HUES48 (cell line): ENCODE measurements at regions not wholly inside any gene's neighbourhood (a gene's known extent, or its start where the extent isn't known, plus 50 kb on each side); places are given as distances from the start of the nearest gene placed in this dataset.

Source experiments
- H3K27ac ChIP-seq: one replicate; pipeline ENCODE4 v1.7.0; 2013; ENCODE audit warnings: low read depth, low read length, inconsistent platforms
- H3K27me3 ChIP-seq: 2 replicates; pipeline ENCODE4 v1.6.1; 2013; ENCODE audit warnings: mild to moderate bottlenecking, low read length; ENCODE audit not compliant: control insufficient read depth, insufficient read depth
- H3K36me3 ChIP-seq: 2 replicates; pipeline ENCODE4 v1.6.1; 2013; ENCODE audit warnings: low read length; ENCODE audit not compliant: control insufficient read depth, insufficient read depth
- H3K4me1 ChIP-seq: 2 replicates; pipeline ENCODE4 v1.6.1; 2013; ENCODE audit warnings: mild to moderate bottlenecking, low read length; ENCODE audit not compliant: control insufficient read depth, insufficient read depth
- H3K4me3 ChIP-seq: 2 replicates; pipeline ENCODE4 v1.5.1; 2013; ENCODE audit warnings: mild to moderate bottlenecking, low read depth, low read length
- H3K9ac ChIP-seq: 2 replicates; pipeline ENCODE4 v1.6.1; 2013; ENCODE audit warnings: mild to moderate bottlenecking, low read depth, low read length, moderate library complexity
- H3K9me3 ChIP-seq: 2 replicates; pipeline ENCODE4 v1.6.1; 2013; ENCODE audit warnings: low read length; ENCODE audit not compliant: control insufficient read depth, insufficient read depth

DNA sequence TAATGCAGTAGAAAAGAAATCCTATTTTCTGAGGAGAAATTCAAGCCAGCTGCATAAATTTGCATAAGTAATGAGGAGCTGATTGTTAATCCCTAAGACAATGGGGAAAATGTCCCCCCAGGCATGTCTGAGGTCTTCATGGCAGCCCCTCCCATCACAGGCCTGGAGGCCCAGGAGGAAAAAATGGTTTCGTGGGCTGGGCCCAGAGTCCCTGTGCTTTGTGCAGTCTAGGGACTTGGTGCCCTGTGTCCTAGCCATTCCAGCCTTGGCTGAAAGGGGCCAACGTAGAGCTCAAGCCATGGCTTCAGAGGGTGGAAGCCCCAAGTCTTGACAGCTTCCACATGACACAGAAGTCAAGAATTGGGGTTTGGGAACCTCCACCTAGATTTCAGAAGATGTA, 357.5 kb downstream of the SPATA31D1 start:
- no peak overlapping the region for H3K4me3 ChIP-seq
- H3K9ac ChIP-seq: no peak overlapping the region

DNA sequence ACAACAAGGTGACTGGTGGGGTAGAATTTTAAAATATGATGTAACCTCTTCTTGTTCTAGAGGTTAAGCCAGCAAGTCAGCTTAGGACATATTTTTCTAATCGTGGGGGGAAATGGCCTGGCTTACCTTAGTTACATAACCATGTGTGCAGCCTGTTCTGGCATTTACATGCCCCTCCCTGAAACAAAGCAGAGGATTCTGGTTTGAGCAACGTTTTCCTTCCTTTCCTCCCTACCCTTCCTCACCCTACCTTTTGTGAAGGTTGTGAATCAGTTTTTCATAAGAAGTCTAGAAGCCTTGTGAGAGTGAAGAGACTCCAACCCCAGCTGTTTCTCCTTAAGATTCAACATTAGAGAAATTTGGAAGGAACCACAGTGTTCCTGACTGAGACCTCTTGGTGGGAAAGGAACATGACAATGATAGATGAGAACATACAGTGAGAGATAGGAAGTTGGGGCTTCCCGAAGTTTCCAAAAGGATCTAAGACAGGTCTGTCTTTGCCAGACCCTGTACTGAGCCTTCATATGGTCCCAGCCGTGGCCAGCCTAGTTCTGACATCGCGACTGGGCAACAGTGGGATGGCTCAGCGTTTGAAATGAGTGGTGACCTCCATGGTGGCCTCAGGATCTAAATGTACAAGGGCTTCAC, 365.2 kb downstream of the SPATA31D1 start:
- H3K27me3 ChIP-seq: no peaks in the 10 kb centered on the region
- H3K4me3 ChIP-seq: no peak overlapping the region
- H3K4me1 ChIP-seq: peaks cover 8% of the 10 kb centered on the region
- H3K9me3 ChIP-seq: peaks cover 3% of the 10 kb centered on the region; the same call in 1 of the 2 replicates
- no peak overlapping the region for H3K9ac ChIP-seq
- no peak overlapping the region for H3K27ac ChIP-seq
- H3K36me3 ChIP-seq: no peaks in the 10 kb centered on the region

More for the DNA sequence above, 357.5 kb downstream of the SPATA31D1 start:
- H3K27me3 ChIP-seq: no peaks in the 10 kb centered on the region
- H3K4me1 ChIP-seq: no peaks in the 10 kb centered on the region
- H3K27ac ChIP-seq: no peak overlapping the region
- H3K36me3 ChIP-seq: no peaks in the 10 kb centered on the region
- peaks cover 32% of the 10 kb centered on the region for H3K9me3 ChIP-seq

DNA sequence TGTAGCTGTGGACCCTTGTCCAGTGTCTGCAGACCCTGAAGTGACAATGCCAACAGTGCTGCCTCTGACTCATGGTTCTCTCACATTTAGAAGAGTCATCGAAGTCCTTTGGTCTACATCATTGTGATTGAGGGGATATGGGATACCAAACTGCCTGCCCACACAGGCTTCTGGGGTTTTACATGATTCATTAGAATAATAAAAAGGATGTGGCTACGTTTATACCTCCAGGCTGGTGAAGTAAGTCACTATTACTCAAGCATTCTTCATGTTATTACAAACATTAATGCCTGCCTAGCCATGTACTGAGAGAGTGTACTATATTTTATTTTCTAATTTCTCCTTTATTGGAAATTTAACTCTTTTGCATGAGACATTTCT, 365.7 kb downstream of the SPATA31D1 start:
- H3K4me1 ChIP-seq: peaks cover 8% of the 10 kb centered on the region
- no peak overlapping the region for H3K9ac ChIP-seq
- H3K27me3 ChIP-seq: no peaks in the 10 kb centered on the region
- no peak overlapping the region for H3K27ac ChIP-seq
- H3K4me3 ChIP-seq: no peak overlapping the region
- no peaks in the 10 kb centered on the region for H3K9me3 ChIP-seq
- no peaks in the 10 kb centered on the region for H3K36me3 ChIP-seq

DNA sequence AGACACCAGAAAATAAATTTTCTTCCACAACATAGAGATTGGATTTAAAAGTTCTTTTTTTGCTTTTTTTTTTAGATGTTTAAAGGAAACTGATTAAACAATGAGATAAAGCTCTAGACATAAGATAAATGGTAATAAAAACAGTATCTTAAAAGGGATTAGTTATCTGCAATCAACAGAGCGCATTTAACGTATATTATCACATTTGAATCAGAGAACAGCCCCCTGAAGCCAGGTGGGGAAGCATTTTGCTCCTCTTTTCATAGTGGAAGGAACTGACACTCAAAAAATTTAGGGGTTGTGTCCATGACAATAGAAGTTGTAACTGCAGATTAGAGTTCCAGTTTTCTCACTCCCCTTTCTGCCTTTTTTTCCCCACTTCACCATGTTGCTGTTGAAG, 367.6 kb downstream of the SPATA31D1 start:
- H3K4me3 ChIP-seq: no peak overlapping the region
- no peak overlapping the region for H3K27ac ChIP-seq
- no peaks in the 10 kb centered on the region for H3K36me3 ChIP-seq
- no peaks in the 10 kb centered on the region for H3K27me3 ChIP-seq
- H3K9me3 ChIP-seq: no peaks in the 10 kb centered on the region
- no peak overlapping the region for H3K9ac ChIP-seq
- H3K4me1 ChIP-seq: peaks cover 8% of the 10 kb centered on the region

DNA sequence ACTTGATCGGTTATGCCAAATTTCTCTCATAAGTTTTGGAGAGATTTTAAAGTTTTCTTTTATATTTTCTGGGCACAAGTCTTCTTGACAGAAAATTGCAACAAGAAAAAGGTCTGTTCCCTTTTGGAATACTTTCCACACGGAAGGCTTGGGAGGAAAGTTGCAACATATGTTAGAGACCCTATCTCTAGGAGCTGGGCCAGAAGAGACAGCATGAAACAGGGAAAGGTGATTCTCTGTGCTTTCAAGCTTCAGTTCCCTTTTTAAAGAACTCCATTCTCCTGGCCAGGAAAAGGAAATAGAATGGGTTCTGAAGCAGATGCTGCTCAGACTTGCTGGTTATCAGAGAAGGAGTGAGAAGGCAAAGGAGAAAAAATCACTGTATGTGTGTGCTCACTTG, 368.3 kb downstream of the SPATA31D1 start:
- H3K4me1 ChIP-seq: peaks cover 8% of the 10 kb centered on the region
- H3K27me3 ChIP-seq: no peaks in the 10 kb centered on the region
- H3K4me3 ChIP-seq: no peak overlapping the region
- no peak overlapping the region for H3K27ac ChIP-seq
- no peaks in the 10 kb centered on the region for H3K36me3 ChIP-seq
- H3K9ac ChIP-seq: no peak overlapping the region
- no peaks in the 10 kb centered on the region for H3K9me3 ChIP-seq

DNA sequence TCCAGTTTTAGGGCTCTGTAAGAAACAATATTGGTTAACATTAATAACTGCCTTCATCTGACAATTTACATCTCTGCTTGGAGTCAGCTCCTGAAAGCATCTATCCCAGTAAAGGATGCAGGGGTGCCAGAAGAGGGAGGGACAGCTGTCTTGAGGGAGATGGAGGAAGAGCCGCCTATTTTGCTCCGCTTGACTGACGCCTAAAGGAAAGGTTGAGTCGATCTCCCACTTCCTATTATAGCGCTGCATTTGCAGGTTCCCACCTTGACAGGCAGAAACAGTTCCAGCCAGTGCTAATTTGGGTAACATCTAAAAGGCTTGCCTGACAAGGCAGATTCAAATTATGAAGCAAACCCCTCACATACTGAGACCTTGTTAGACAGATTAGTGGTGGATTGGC, 374.6 kb downstream of the SPATA31D1 start:
- no peak overlapping the region for H3K4me3 ChIP-seq
- no peaks in the 10 kb centered on the region for H3K36me3 ChIP-seq
- H3K27me3 ChIP-seq: no peaks in the 10 kb centered on the region
- no peaks in the 10 kb centered on the region for H3K9me3 ChIP-seq
- H3K9ac ChIP-seq: no peak overlapping the region
- H3K27ac ChIP-seq: no peak overlapping the region
- H3K4me1 ChIP-seq: no peaks in the 10 kb centered on the region

DNA sequence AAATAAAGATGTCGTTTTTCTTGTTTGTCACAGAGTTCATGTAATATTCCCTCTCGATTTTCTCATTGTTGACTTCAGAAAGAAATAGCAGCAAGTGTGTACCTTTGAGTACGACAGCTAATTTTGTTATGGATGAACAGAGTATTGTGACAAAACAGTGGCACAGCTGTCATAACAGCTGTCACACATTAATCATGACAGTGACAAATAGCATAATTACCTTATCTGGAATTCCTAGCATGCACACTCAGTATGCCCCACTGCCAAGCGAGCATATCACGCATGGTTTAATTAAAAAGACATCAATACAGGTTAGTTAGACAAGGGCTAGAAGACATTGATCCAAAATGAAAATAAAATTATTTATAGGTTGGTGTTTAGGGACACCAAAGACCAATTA, 375.1 kb downstream of the SPATA31D1 start:
- Histone ChIP-seq H3K36me3 (no peaks in the 10 kb centered on the region), H3K27ac (no peak overlapping the region), H3K9ac (no peak overlapping the region), H3K27me3 (no peaks in the 10 kb centered on the region), H3K9me3 (no peaks in the 10 kb centered on the region), H3K4me1 (no peaks in the 10 kb centered on the region), H3K4me3 (no peak overlapping the region)

DNA sequence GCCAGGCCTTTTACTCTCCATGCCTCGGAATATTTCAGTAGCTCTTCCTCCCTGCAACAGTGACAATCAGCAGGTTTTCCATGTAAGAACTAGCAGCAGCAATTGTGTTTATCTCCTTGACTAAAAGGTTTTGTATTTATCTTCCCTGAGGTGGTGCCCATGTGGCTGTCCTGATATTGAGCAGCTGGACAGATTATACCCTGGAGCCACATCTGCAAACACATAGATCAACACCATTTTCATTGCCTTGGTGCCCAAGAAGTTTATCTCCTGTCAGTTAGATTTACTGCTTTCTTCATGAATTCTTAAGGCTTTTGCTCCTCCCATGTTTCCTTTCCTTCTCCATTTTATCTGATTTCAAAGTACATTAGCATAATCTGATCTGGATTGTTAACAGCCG, 378.4 kb downstream of the SPATA31D1 start:
- H3K4me1 ChIP-seq: no peaks in the 10 kb centered on the region
- no peaks in the 10 kb centered on the region for H3K27me3 ChIP-seq
- H3K36me3 ChIP-seq: no peaks in the 10 kb centered on the region
- H3K9ac ChIP-seq: no peak overlapping the region
- no peaks in the 10 kb centered on the region for H3K9me3 ChIP-seq
- no peak overlapping the region for H3K4me3 ChIP-seq
- no peak overlapping the region for H3K27ac ChIP-seq

DNA sequence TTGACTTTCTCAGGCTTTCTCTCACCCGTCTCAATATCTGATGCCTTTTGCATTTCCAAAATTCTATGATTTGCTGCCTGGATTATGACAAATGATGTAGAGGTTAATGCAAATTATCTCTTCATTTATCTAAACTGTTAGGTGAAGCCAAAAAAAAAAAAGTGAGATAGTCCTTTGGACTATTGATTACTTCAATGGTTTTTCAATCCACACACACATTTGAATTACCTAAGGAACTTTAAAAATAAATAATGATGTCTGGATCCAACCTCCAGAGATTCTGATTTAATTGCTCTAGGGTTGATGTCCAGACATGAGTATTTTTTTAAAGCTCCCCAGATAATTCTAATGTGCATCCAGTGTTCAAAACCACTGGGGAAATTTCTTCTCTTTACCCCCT, 379.4 kb downstream of the SPATA31D1 start:
- Histone ChIP-seq H3K9me3 (no peaks in the 10 kb centered on the region), H3K27ac (no peak overlapping the region), H3K27me3 (no peaks in the 10 kb centered on the region), H3K4me3 (no peak overlapping the region), H3K36me3 (no peaks in the 10 kb centered on the region), H3K9ac (no peak overlapping the region), H3K4me1 (no peaks in the 10 kb centered on the region)

DNA sequence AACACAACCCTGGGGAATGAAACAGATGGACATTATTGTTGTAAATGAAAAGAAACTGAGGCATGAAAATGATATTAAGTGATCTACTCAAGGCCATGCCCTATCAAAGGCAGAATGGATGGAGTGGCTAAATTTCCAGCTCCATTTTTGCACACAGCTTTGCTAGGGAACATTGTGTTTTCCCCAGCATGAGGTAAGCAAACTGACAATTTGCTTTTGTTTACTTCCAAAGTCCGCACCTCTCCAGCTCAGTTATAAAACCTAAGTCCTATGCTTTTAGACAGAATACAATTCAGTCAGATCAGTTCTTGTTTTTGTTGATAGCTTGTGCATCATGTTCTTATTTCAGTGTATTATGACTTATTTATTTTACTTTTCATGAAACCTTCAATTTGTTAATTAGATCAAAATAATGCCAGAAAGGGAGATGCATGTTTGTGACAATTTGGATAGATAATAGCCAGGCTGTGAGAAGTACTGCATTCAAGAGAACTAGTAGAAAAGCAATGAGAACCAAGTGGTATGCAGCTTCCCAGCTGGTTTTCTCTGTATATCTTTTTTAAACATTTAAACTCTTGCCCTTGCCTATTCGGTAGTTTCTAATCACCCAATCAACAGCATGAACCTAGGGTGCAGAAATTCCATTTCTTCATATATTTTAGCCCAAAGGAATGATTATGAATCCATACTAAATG, 380.8 kb downstream of the SPATA31D1 start:
- Histone ChIP-seq H3K9ac (no peak overlapping the region), H3K36me3 (no peaks in the 10 kb centered on the region), H3K27me3 (no peaks in the 10 kb centered on the region), H3K4me3 (no peak overlapping the region), H3K27ac (no peak overlapping the region), H3K9me3 (no peaks in the 10 kb centered on the region), H3K4me1 (no peaks in the 10 kb centered on the region)

DNA sequence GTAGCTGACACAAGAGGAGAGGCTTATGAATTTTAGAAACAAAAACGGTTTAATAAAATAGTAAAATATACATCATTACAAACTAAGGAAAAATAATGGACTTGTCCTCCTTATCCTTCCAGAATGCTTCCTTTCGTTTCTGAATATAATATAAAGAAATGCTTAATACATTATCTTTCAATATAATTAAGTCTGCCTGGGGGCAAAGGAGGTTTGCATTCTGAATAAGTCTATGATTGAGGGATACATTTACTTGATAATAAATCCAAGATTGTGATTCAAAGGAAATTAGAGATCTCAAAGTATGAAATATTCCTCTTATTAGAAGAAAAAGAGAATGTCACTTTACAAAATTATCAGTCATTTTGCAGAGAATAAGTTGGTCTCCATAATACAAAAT, 386.5 kb downstream of the SPATA31D1 start:
- Histone ChIP-seq H3K9ac (no peak overlapping the region), H3K4me1 (no peaks in the 10 kb centered on the region), H3K36me3 (no peaks in the 10 kb centered on the region), H3K4me3 (no peak overlapping the region), H3K9me3 (no peaks in the 10 kb centered on the region), H3K27me3 (no peaks in the 10 kb centered on the region), H3K27ac (no peak overlapping the region)
